Activated CD4-positive, alpha-beta T cell treated with anti-CD3 and anti-CD28 coated beads, Interleukin-10, Interleukin-2, amounts not matched to agents 100 ng/mL and 50 ng/mL, durations not matched to agents 16 hours and 8 hours (primary cell): ENCODE measurements at regions not wholly inside any gene's neighbourhood (a gene's known extent, or its start where the extent isn't known, plus 50 kb on each side); places are given as distances from the start of the nearest gene placed in this dataset.
"Not testable (repeated sequence)": the region's sequence is repeated elsewhere in the genome, so short reads cannot be mapped to it uniquely, and the experiment has no call there.

Experiments
- DNase-seq: peaks from one replicate; pipeline ENCODE4 v3.0.0-alpha.2; 2020

DNA sequence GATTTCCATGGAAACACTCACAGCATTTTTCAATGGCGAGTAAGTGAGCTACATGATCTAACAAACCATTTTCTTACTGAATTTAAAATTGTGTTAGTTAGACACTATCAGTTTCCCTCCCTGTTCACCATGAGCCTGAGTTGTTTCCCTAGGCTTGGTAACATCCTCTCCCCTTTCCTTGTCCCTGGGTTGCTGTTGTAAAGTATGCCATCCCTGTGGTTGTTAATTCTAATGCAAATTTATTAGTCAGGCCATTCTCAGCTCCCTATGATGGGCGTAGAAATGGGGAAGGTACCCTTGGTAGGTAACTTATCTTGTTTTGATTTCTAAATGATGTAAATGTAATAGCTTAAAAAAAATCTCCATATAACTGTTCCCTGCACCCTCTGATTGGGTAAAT is 143.0 kb downstream of the SPATA31A6 start:
- not testable (repeated sequence) for DNase-seq

GRCh38 chr9:42335342-42335741 is 151.9 kb downstream of the SPATA31A6 start:
- DNase-seq: not testable (repeated sequence)

GRCh38 chr9:42335984-42336657 is 152.7 kb downstream of the SPATA31A6 start:
- not testable (repeated sequence) for DNase-seq

DNA sequence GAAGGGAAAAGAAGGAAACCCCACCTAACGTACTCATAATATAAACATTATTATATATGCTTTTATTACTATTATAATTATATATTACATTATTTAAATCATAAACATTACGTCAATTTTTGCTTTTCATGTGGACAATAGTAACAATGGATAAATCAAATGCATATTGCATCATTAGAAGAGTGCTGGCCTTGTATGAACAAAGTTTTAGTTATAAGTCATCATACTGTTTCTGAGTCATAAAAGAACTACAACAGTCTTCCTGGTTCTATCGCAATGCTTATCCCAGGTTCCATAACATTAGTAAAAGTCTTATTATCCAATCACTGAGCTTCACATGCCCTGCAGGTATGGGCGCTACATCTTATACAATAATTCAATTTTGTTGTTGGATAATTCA is 154.8 kb downstream of the SPATA31A6 start:
- not testable (repeated sequence) for DNase-seq

GRCh38 chr9:42339671-42340434 is 156.4 kb downstream of the SPATA31A6 start:
- DNase-seq: not testable (repeated sequence)

- not testable (repeated sequence) for DNase-seq
These were observed 156.9 kb downstream of the SPATA31A6 start for GRCh38 chr9:42340435-42340723.

DNA sequence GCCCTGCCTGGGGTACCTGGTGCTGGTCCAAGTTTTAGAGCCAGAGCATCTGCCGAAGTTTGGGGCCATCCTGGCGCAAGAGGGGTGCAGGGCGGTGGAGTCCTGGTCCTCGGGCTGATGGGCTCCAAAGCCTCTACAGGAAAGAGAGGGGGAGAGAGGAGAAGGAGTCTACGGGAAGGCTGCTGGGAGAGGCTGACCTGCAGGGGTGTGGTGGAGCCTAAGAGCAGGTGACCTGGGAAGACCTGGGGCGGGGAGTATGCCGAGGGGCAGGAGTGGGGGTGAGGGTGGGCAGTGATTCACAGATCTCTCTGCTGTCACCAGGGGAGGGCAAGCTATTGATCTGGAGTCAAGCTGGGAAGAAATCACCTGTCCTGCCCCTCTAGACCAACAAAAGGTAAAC is 158.4 kb downstream of the SPATA31A6 start:
- DNase-seq: not testable (repeated sequence)

DNA sequence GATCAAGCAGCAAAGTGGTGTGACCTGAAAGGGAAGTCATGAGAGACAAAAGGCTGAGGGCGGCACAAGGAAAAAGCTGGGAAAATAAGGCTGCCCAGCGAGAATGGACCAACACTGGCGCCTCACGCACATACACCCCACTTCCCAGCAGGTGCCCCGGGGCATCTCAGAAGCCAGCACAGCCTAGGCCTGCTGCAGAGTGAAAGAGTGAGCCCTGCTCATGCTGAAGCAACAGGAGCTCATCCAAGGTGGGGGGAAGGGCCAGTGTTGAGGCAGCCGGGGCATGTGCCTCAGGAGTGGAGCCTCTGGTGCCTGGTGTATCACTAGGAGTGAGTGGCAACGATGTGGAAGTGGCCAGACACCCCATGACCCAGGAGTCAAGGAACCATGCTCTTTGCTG is 158.8 kb downstream of the SPATA31A6 start:
- DNase-seq: not testable (repeated sequence)

GRCh38 chr9:42344508-42344907 is 161.0 kb downstream of the SPATA31A6 start:
- not testable (repeated sequence) for DNase-seq

- DNase-seq: not testable (repeated sequence)
These were observed 163.5 kb downstream of the SPATA31A6 start for GRCh38 chr9:42346916-42347315.

- not testable (repeated sequence) for DNase-seq
These were observed 165.7 kb downstream of the SPATA31A6 start for GRCh38 chr9:42349181-42349580.

GRCh38 chr9:42350412-42350811 is 167.0 kb downstream of the SPATA31A6 start:
- not testable (repeated sequence) for DNase-seq

DNA sequence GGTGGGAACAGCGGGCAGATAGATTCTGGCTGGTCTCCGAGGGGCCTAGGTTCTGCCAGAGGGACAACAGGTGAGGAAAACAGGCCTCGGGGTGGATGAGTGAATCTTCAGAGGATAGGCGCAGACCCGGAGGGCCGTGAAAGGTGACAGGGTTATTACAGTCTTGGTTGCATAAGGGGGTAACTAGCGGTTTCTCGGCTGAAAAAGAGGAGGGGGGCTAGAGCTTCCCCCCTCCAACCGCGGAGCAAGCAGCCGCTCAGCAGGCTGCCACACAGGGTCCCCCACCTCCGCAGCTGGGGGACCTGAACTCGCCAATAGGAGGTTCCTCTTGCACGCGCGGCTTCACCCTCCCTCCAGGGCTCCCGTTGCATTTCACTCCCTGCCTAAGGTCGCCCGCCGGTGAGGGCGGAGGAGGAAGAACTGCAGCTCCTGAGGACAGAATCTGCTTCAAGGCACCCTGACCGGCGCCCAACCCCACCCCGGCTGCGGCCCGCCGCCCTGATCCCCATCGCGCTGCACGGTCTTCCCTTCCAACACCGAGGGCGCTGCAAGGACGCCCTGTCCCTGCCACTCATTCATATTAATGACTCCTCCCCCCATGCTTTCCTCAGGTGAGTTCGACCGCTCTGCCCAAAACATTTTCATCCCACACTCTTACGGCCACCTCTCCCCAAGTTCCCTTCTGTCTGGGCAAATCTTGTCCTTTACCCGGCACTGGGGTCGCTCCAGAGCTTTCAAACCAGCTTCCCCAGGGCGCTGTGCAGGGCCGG is 174.3 kb downstream of the SPATA31A6 start:
- DNase-seq: not testable (repeated sequence)

GRCh38 chr9:42358626-42359247 is 175.3 kb downstream of the SPATA31A6 start:
- DNase-seq: not testable (repeated sequence)

DNA sequence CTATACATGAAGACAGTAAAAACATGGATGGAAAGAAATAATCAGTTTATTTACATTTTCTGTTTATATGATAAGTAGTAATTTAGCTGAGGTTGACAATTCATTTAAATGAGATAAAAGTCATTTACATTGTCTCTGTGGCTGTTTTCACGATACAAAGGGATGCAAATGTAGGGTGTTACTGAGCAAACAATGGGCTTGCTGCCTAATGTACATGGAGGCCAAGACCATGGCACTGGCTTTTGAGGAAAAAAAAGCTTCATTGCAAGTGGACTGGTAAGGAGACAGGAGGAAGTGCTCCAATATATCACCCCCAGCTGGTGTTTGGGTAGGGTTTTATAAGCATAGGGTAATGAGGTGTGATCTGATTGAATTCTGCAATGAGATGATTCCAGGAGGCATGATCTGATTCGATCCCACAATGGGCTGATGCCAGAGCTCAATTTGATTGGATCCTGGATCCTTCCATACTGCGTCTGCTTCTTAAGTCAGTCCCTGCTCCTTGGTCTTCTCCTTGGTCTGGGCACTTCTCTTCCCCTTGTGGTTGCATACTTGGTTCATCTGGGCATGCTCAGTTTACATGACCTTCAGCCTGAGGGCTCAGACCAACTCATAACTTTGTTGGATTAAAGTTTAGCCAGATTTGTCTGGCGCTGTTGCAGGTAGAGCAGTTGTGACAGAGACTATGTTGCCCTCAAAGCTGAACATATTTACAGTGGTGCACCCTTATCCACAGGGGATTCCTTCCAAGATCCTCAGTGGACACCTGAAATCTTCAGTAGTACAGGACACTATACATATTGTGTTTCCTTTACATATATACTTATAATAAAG is 181.2 kb downstream of the SPATA31A6 start:
- not testable (repeated sequence) for DNase-seq

GRCh38 chr9:42365244-42365945 is 181.9 kb downstream of the SPATA31A6 start:
- peak; percentile 17 for DNase-seq

DNA sequence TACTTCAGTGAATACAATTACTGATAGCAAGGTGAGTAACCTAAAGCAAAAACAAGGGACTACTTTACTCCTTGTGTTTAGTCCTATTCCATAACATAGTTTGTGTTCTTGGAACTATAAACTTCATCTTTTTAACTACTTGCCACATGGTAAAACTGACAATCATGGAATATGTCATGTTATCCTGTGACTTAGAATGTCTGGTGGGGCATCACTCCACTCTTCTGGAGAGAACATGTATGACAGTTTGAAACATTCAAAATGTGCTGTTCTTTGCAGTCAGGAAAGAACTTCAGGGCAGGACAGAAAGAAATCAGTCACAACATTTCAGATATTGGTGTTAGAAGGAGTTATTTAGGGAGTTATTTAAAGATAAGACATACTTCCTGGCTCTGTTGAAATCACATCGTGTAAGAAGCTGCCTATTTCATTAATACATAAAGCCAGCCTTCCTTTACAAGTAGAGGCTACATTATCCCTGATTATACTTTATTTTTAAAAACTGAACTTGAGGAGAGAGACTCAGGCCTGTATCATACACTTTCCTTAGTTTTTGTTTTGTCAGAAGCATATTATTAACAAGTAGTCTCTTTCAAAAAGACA is 184.9 kb downstream of the SPATA31A6 start:
- DNase-seq: not testable (repeated sequence)

DNA sequence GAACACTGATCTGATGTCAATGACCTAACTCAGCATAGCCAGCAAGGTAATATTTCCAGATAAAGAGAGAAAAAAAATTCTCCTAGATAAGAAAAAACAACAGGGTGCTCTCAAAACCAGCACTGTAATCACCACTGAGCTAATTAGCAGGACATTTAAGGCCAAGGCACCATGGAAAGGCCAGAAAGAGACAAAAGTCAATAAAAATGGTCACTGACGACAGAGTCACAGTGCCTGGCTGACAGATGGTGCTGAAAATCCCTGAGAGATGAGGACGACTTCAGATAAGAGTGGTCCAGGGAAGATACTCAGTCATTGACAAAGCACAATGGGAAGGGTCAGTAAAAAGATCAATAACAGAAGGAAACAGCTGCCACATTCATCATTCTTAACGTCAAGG is 186.7 kb downstream of the SPATA31A6 start:
- DNase-seq: not testable (repeated sequence)

- not testable (repeated sequence) for DNase-seq
These were observed 188.0 kb downstream of the SPATA31A6 start for GRCh38 chr9:42371417-42371816.

DNA sequence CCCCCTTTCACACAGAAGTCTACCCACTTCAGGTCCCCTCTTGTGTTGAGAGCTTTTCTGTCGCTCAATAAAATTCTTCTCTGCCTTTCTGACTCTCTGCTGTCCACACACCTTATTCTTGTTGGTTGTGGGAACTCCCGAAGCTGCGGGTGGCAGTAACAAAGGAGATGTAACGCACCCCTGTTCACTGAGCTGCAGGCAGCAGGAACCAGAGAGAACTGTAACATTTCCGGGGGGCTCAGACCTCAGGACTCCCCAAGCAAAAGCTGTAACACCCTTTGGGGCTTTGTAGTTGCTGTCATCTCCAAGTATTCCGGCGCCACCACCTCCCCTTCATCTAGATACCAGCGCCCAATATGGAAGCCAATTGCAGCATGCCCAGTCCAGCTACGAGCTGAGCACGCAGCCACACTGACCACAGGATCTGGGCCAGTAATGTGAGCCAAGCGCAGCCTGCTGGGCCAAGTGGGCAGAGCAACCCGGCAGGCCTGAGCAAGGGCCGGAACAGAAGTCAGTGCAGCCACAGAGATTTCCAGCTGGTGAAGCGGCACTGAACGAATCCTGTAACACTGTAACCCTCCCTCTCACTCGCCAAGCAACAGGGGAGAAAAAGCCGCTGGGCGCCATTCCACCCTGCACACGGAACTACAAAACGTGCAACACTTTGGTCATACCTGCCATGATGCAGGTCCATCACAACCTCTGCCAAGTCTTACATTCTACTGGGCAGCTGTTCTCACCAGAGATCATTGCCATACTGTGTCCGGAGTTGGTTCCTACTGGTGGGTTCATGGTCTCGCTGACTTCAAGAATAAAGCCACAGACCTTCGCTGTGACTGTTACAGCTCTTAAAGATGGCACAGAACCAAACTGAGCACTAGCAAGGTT is 194.3 kb downstream of the SPATA31A6 start:
- DNase-seq: not testable (repeated sequence)
